GM12878 (cell line): ENCODE measurements at regions not wholly inside any gene's neighbourhood (a gene's known extent, or its start where the extent isn't known, plus 50 kb on each side); places are given as distances from the start of the nearest gene placed in this dataset.

Experiments used
- MYC ChIP-seq: IDR thresholded peaks from 2 replicates; pipeline ENCODE4 v1.6.1; 2011; ENCODE audit warnings: mild to moderate bottlenecking, low read length, moderate library complexity, inconsistent platforms; ENCODE audit not compliant: insufficient read depth, insufficient replicate concordance, insufficient read length, severe bottlenecking
- POLR2AphosphoS2 ChIP-seq: IDR thresholded peaks from 2 replicates; pipeline ENCODE4 v1.6.1; 2011; ENCODE audit warnings: low read depth, mild to moderate bottlenecking, low read length, improper control_type of control experiment, moderate library complexity
- RFX5 ChIP-seq: IDR thresholded peaks from 2 replicates; pipeline ENCODE4 v1.6.1; 2011; ENCODE audit warnings: low read depth, low read length, improper control_type of control experiment
- TAF1 ChIP-seq: IDR thresholded peaks from 2 replicates; pipeline ENCODE4 v1.6.1; 2011; ENCODE audit warnings: mild to moderate bottlenecking, low read depth, low read length, borderline replicate concordance
- TF ChIP-seq, protein P1 (sequence below): IDR thresholded peaks from 2 replicates; pipeline ENCODE4 v1.6.1; 2011; ENCODE audit warnings: low read depth, mild to moderate bottlenecking, low read length, moderate library complexity, borderline replicate concordance; ENCODE audit errors: extremely low read depth

DNA sequence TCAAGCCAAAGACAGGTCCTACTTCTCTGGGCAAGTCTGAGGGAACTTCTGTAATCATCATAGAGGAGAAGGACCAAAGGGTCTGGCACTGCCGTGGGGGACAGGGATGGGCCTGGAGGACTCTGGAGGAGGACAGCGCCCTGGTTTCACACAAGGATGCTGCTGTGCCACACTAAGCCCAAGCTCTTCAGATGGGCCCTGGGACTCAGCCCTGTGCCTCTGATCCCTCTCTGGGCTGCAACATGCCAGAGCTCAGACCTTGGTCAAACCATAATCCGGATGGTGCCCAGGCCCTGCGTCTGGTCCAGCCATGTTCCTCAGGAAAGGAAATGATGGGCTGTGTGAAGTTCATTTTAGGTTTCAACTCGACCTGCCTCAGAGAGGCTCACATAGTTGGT is 222.0 kb upstream of the COPS8 start:
- TF ChIP-seq, protein P1, sequence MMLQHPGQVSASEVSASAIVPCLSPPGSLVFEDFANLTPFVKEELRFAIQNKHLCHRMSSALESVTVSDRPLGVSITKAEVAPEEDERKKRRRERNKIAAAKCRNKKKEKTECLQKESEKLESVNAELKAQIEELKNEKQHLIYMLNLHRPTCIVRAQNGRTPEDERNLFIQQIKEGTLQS = no peak
- TF ChIP-seq RFX5 = no peak
- TF ChIP-seq TAF1 = no peak
- TF ChIP-seq MYC = no peak
- no peak for TF ChIP-seq POLR2AphosphoS2
